ENCODE measurements at regions not wholly inside any gene's neighbourhood (a gene's known extent, or its start where the extent isn't known, plus 50 kb on each side); places are given as distances from the start of the nearest gene placed in this dataset.

DNA sequence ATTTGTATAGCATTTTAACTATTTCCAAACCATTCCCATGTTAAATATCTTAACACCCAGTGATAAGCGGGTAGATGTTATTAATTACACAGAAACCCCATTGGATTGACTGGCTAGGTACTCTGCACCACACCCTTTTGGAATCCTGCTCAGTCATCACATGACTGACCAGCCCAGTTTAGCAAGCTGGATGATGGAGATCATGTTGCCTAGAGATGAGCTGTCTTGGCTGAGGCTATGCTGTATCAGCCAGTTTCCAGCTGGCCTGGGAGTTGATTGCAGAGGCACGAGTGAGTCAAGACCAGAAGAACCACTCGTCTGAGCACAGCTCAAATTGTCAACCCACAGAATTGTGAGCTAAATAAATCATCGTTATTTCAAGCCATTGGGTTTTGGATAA, 124.6 kb downstream of the ZNF621 start:
- TF ChIP-seq, protein P1, sequence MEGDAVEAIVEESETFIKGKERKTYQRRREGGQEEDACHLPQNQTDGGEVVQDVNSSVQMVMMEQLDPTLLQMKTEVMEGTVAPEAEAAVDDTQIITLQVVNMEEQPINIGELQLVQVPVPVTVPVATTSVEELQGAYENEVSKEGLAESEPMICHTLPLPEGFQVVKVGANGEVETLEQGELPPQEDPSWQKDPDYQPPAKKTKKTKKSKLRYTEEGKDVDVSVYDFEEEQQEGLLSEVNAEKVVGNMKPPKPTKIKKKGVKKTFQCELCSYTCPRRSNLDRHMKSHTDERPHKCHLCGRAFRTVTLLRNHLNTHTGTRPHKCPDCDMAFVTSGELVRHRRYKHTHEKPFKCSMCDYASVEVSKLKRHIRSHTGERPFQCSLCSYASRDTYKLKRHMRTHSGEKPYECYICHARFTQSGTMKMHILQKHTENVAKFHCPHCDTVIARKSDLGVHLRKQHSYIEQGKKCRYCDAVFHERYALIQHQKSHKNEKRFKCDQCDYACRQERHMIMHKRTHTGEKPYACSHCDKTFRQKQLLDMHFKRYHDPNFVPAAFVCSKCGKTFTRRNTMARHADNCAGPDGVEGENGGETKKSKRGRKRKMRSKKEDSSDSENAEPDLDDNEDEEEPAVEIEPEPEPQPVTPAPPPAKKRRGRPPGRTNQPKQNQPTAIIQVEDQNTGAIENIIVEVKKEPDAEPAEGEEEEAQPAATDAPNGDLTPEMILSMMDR (optimal IDR thresholded peaks at IDR 0.05 in 1 of 3, IDR thresholded peaks at IDR 0.05 in 1 of 3, conservative IDR thresholded peaks at IDR 0.05 in 1 of 3; ENCODE audit: extremely low read depth in 1 of 3, insufficient read depth in 2 of 3, low read length in 3 of 3) = no peak
- TF ChIP-seq EZH2 (IDR thresholded peaks at IDR 0.05; ENCODE audit: low read length) = no peak

Data from keratinocyte (primary cell).